ENCODE measurements at regions not wholly inside any gene's neighbourhood (a gene's known extent, or its start where the extent isn't known, plus 50 kb on each side); places are given as distances from the start of the nearest gene placed in this dataset.

DNA sequence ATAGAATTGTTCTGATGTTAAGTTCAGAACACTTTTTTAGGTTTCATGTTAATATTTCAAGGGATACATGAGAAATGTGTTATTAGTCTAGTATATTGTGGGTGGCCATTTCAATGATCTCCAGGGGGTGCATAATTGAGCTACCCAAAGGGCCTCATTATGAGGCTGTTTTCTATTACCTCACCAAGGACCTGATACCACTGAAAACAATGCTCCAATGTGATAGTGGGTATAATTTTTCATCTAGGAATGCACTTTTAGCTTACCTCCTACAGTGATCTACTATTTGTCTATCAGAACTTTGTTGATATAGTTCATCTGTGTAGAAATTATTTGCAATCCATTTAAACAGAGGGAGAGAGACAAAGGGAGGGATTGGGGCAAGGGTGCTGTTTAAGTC, 106.8 kb upstream of the HS3ST5 start:
- no peak overlapping the region for H2AFZ ChIP-seq (ENCODE audit: low read depth, low read length)
- intact Hi-C loops (cut with micrococcal nuclease) = no loop called here

DNA sequence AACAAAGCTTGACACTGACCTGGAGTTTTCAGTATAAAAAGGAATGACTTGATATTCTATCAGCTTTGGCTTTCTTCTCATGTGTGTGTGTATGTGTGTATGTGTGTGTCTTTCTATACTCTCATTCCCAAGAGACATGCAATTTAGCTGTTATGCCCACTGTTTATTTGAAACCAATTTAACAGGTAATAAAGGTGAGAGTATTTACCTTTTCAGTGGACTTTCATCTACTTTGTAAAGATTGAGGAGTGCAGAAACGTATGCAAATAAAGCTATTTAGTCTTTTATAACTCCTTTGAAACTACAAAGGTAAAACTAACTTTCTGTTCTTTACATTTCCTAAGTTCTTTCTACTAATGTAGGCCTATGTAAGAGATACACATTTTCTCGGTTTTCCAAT, 103.5 kb upstream of the HS3ST5 start:
- Histone ChIP-seq H3K9me1 (ENCODE audit: control insufficient read depth, insufficient read depth, low read length) (no peaks in the 10 kb centered on the region), H3K9ac (ENCODE audit: insufficient read depth in 1 of 2, low read depth in 2 of 2, low read length in 2 of 2) (no peak overlapping the region), H4K20me1 (replicated peaks; ENCODE audit: control insufficient read depth, insufficient read depth, low read length) (no peaks in the 10 kb centered on the region), H3K36me3 (ENCODE audit: control insufficient read depth, insufficient read depth, low read length) (no peaks in the 10 kb centered on the region), H3K27ac (ENCODE audit: extremely low read depth, low read depth, low read length) (no peak overlapping the region), H3K4me1 (replicated peaks in 1 of 2; ENCODE audit: control insufficient read depth in 2 of 2, insufficient read depth in 2 of 2, low read length in 2 of 2) (no peaks in the 10 kb centered on the region), H2AFZ (ENCODE audit: low read depth, low read length) (no peak overlapping the region), H3K4me3 (no peak overlapping the region), H3K79me2 (ENCODE audit: control insufficient read depth, insufficient read depth, low read length) (no peaks in the 10 kb centered on the region), H3K4me2 (ENCODE audit: insufficient read depth, low read length) (no peak overlapping the region), H3K9me3 (replicated peaks; ENCODE audit: control insufficient read depth, insufficient read depth, low read depth, low read length) (no peaks in the 10 kb centered on the region), H3K27me3 (ENCODE audit: control insufficient read depth in 2 of 2, insufficient read depth in 2 of 2, low read length in 2 of 2) (no peaks in the 10 kb centered on the region)
- DNase-seq (ENCODE audit: extremely low read depth in 1 of 4, low spot score in 3 of 4) (no peak), FAIRE-seq (no peak), ATAC-seq (no peak)
- CTCF ChIA-PET (ENCODE audit: low intra/inter-chr PET ratio) = no interaction called here
- WGBS (ENCODE audit: insufficient coverage, low coverage, missing lambda C conversion rate) = 0% methylated on average over 2 of the region's 2 CpGs
- no TSS peak for BruUV-seq (replicated peaks)
- POLR2A ChIA-PET = no interaction called here
- intact Hi-C loops (cut with micrococcal nuclease) = no loop called here
- in situ Hi-C loops (cut with MboI) = no loop called here
- TF ChIP-seq CHD4 (IDR thresholded peaks at IDR 0.05; ENCODE audit: insufficient read depth, insufficient replicate concordance, low read depth, low read length, poor library complexity, severe bottlenecking) = no peak
- no peak for TF ChIP-seq KAT2B (IDR thresholded peaks at IDR 0.05; ENCODE audit: low read depth, low read length)
- TF ChIP-seq, protein P1, sequence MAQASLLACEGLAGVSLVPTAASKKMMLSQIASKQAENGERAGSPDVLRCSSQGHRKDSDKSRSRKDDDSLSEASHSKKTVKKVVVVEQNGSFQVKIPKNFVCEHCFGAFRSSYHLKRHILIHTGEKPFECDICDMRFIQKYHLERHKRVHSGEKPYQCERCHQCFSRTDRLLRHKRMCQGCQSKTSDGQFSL (CRISPR knock-in tag; IDR thresholded peaks at IDR 0.05) = no peak
- TF ChIP-seq, protein P1 (tag; IDR thresholded peaks at IDR 0.05) = no peak
- no peak for TF ChIP-seq SREBF2 (CRISPR knock-in tag; IDR thresholded peaks at IDR 0.05)
- no peak for TF ChIP-seq ZNF24 (IDR thresholded peaks at IDR 0.05)
- no peak for TF ChIP-seq HDAC2 (IDR thresholded peaks at IDR 0.05)
- TF ChIP-seq NUFIP1 (IDR thresholded peaks at IDR 0.05; ENCODE audit: partially characterized antibody) = no peak
- TF ChIP-seq, protein P2, sequence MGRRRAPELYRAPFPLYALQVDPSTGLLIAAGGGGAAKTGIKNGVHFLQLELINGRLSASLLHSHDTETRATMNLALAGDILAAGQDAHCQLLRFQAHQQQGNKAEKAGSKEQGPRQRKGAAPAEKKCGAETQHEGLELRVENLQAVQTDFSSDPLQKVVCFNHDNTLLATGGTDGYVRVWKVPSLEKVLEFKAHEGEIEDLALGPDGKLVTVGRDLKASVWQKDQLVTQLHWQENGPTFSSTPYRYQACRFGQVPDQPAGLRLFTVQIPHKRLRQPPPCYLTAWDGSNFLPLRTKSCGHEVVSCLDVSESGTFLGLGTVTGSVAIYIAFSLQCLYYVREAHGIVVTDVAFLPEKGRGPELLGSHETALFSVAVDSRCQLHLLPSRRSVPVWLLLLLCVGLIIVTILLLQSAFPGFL (CRISPR knock-in tag; IDR thresholded peaks at IDR 0.05) = no peak
- TF ChIP-seq PKNOX1 (IDR thresholded peaks at IDR 0.05) = no peak
- TF ChIP-seq STAT5B (CRISPR knock-in tag; IDR thresholded peaks at IDR 0.05) = no peak
- no peak for TF ChIP-seq HDGF (IDR thresholded peaks at IDR 0.05)
- TF ChIP-seq ZNF764 (CRISPR knock-in tag; IDR thresholded peaks at IDR 0.05; ENCODE audit: low read depth) = no peak
- TF ChIP-seq RNF2 (IDR thresholded peaks at IDR 0.05) = no peak
- no peak for TF ChIP-seq FOXP1 (CRISPR knock-in tag; IDR thresholded peaks at IDR 0.05)

More for the DNA sequence above, 106.8 kb upstream of the HS3ST5 start:
- no peaks in the 10 kb centered on the region for H3K79me2 ChIP-seq (ENCODE audit: control insufficient read depth, insufficient read depth, low read length)
- no peaks in the 10 kb centered on the region for H3K9me3 ChIP-seq (replicated peaks; ENCODE audit: control insufficient read depth, insufficient read depth, low read depth, low read length)
- H3K4me3 ChIP-seq = no peak overlapping the region
- no peaks in the 10 kb centered on the region for H3K9me1 ChIP-seq (ENCODE audit: control insufficient read depth, insufficient read depth, low read length)
- no peak overlapping the region for H3K9ac ChIP-seq (ENCODE audit: insufficient read depth in 1 of 2, low read depth in 2 of 2, low read length in 2 of 2)
- no peaks in the 10 kb centered on the region for H3K27me3 ChIP-seq (ENCODE audit: control insufficient read depth in 2 of 2, insufficient read depth in 2 of 2, low read length in 2 of 2)
- ATAC-seq = no peak
- H3K4me2 ChIP-seq (ENCODE audit: insufficient read depth, low read length) = no peak overlapping the region
- no peak for FAIRE-seq
- no peaks in the 10 kb centered on the region for H3K4me1 ChIP-seq (replicated peaks in 1 of 2; ENCODE audit: control insufficient read depth in 2 of 2, insufficient read depth in 2 of 2, low read length in 2 of 2)
- no peaks in the 10 kb centered on the region for H4K20me1 ChIP-seq (replicated peaks; ENCODE audit: control insufficient read depth, insufficient read depth, low read length)
- no TSS peak for BruUV-seq (replicated peaks)
- CTCF ChIA-PET (ENCODE audit: low intra/inter-chr PET ratio) = no interaction called here
- in situ Hi-C loops (cut with MboI) = no loop called here
- H3K27ac ChIP-seq (ENCODE audit: extremely low read depth, low read depth, low read length) = no peak overlapping the region
- no peak for DNase-seq (ENCODE audit: extremely low read depth in 1 of 4, low spot score in 3 of 4)
- POLR2A ChIA-PET = no interaction called here
- TF ChIP-seq ZNF253 (CRISPR knock-in tag; conservative IDR thresholded peaks at IDR 0.05) (no peak), TAF9B (IDR thresholded peaks at IDR 0.05; ENCODE audit: partially characterized antibody) (no peak), GABPB1 (CRISPR knock-in tag; IDR thresholded peaks at IDR 0.05) (no peak), TAF1 (IDR thresholded peaks at IDR 0.05; ENCODE audit: control insufficient read depth, extremely low read depth, insufficient read depth, low read length, severe bottlenecking) (no peak), ZNF143 (CRISPR knock-in tag; IDR thresholded peaks at IDR 0.05) (no peak), ZFP1 (CRISPR knock-in tag; IDR thresholded peaks at IDR 0.05) (no peak), PURB (CRISPR knock-in tag; IDR thresholded peaks at IDR 0.05; ENCODE audit: low read depth) (no peak)
- H3K36me3 ChIP-seq (ENCODE audit: control insufficient read depth, insufficient read depth, low read length) = no peaks in the 10 kb centered on the region

Measured in K562 (cell line).